Neutrophil (primary cell): ENCODE measurements at regions not wholly inside any gene's neighbourhood (a gene's known extent, or its start where the extent isn't known, plus 50 kb on each side); places are given as distances from the start of the nearest gene placed in this dataset.

Experiments
- H3K27ac ChIP-seq: fragments of 200-600 bp; sonication (generic); 2 replicates; pipeline ENCODE4 v1.5.1; 2016; ENCODE audit warnings: mild to moderate bottlenecking, moderate library complexity
- H3K27me3 ChIP-seq: fragments of 200-600 bp; sonication (generic); 2 replicates; pipeline ENCODE4 v1.6.0; 2016; ENCODE audit warnings: mild to moderate bottlenecking
- H3K36me3 ChIP-seq: fragments of 200-600 bp; sonication (generic); 2 replicates; pipeline ENCODE4 v1.5.1; 2017
- H3K4me1 ChIP-seq, 2 experiments: fragments of 200-600 bp in 1 of 2; sonication (generic) in 1 of 2; 1 replicate in 1 of 2; 2 replicates in 1 of 2; pipeline versions ENCODE4 v1.5.1 to v1.6.1; 2013 to 2016; ENCODE audit warnings: low read depth in 1 of 2, low read length in 1 of 2, mild to moderate bottlenecking in 1 of 2, moderate library complexity in 1 of 2; ENCODE audit not compliant: control insufficient read depth in 1 of 2, insufficient read depth in 1 of 2
- H3K4me3 ChIP-seq, 2 experiments: fragments of 200-600 bp in 1 of 2; sonication (generic) in 1 of 2; 1 replicate in 1 of 2; 2 replicates in 1 of 2; pipeline ENCODE4 v1.5.1; 2013 to 2016; ENCODE audit warnings: low read depth in 1 of 2, low read length in 1 of 2, mild to moderate bottlenecking in 1 of 2, moderate library complexity in 1 of 2
- H3K9me3 ChIP-seq: fragments of 200-600 bp; sonication (generic); 2 replicates; pipeline ENCODE4 v1.5.1; 2016
- TF ChIP-seq, protein P1 (sequence below): fragments of 200-600 bp; sonication (generic); IDR thresholded peaks from 2 replicates; pipeline ENCODE4 v1.5.1; 2016; ENCODE audit warnings: antibody characterized with exemption

GRCh38 chr2:207395535-207396251, 134.1 kb upstream of the CREB1 start:
- H3K27ac ChIP-seq, result no peak overlapping the region
- TF ChIP-seq, protein P1, sequence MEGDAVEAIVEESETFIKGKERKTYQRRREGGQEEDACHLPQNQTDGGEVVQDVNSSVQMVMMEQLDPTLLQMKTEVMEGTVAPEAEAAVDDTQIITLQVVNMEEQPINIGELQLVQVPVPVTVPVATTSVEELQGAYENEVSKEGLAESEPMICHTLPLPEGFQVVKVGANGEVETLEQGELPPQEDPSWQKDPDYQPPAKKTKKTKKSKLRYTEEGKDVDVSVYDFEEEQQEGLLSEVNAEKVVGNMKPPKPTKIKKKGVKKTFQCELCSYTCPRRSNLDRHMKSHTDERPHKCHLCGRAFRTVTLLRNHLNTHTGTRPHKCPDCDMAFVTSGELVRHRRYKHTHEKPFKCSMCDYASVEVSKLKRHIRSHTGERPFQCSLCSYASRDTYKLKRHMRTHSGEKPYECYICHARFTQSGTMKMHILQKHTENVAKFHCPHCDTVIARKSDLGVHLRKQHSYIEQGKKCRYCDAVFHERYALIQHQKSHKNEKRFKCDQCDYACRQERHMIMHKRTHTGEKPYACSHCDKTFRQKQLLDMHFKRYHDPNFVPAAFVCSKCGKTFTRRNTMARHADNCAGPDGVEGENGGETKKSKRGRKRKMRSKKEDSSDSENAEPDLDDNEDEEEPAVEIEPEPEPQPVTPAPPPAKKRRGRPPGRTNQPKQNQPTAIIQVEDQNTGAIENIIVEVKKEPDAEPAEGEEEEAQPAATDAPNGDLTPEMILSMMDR, result no peak
- H3K27me3 ChIP-seq, result no peaks in the 10 kb centered on the region
- no peaks in the 10 kb centered on the region for H3K4me1 ChIP-seq
- no peak overlapping the region for H3K4me3 ChIP-seq
- no peaks in the 10 kb centered on the region for H3K9me3 ChIP-seq
- no peaks in the 10 kb centered on the region for H3K36me3 ChIP-seq

GRCh38 chr2:207397917-207398655, 131.7 kb upstream of the CREB1 start:
- Histone ChIP-seq H3K36me3 (no peaks in the 10 kb centered on the region), H3K27ac (no peak overlapping the region), H3K4me3 (no peak overlapping the region), H3K9me3 (no peaks in the 10 kb centered on the region), H3K4me1 (no peaks in the 10 kb centered on the region), H3K27me3 (no peaks in the 10 kb centered on the region)
- TF ChIP-seq, protein P1, result no peak

DNA sequence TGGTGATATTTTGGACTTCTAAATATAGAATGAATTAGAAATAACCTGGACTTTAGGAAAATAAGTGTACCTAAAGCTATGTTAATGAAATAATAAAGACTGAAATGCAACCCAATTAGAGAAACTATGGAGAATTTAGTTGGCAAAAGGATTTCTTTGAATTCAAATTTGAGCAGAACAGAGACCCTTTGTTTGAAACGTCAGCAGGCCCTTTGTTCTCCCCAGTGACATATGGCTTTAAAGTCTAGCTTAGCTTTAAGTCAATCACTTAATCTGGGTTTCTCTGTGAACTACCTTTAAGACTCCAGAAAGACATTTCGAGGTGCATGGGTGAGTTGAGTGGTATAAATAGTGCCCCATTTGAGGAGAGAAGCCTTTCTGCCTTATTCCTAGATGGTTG, 130.5 kb upstream of the CREB1 start:
- H3K4me1 ChIP-seq, result no peaks in the 10 kb centered on the region
- H3K27ac ChIP-seq, result no peak overlapping the region
- no peaks in the 10 kb centered on the region for H3K9me3 ChIP-seq
- TF ChIP-seq, protein P1, result no peak
- H3K36me3 ChIP-seq, result no peaks in the 10 kb centered on the region
- no peaks in the 10 kb centered on the region for H3K27me3 ChIP-seq
- H3K4me3 ChIP-seq, result no peak overlapping the region

DNA sequence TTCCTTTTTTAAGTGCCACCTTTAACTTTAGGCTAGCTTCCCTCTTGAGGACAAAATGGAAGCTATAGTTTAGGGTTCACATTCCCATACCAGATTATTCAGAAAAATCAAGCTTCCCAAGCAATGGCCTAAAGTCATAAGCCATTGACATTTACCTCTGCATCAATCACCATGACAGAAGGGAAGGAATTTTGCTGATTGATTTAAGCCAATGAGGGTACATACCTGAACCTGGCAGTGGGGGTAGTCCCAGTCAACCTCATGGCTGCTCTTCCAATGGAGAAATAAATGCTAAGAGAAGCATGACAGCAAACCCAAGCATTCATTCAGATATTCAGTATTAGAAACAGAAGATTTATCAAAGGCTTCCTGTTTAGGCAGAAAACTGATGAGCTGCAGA, 128.4 kb upstream of the CREB1 start:
- no peak overlapping the region for H3K27ac ChIP-seq
- H3K4me3 ChIP-seq, result no peak overlapping the region
- no peaks in the 10 kb centered on the region for H3K27me3 ChIP-seq
- H3K9me3 ChIP-seq, result no peaks in the 10 kb centered on the region
- H3K36me3 ChIP-seq, result no peaks in the 10 kb centered on the region
- H3K4me1 ChIP-seq, result no peaks in the 10 kb centered on the region
- TF ChIP-seq, protein P1, result no peak

DNA sequence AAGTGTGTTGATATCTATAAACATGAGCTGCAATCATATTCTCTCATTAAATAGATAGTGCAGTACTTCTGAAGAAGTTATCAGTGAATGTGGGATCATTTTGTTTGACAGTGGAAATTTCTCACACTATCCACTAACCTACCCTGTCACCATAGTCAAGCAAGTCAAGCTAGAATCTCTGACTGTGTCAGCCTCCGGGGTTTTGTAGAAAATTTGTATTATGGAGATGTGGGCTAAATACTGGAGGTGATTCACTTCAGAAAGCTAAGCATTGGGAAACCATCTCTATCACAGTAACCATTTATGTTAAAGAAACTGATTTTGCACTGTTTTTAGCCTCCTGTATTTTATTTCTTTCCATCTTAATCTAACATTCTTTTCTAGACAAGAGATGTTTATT, 126.6 kb upstream of the CREB1 start:
- Histone ChIP-seq H3K27me3 (no peaks in the 10 kb centered on the region), H3K9me3 (no peaks in the 10 kb centered on the region), H3K4me1 (no peaks in the 10 kb centered on the region), H3K27ac (no peak overlapping the region), H3K4me3 (no peak overlapping the region), H3K36me3 (no peaks in the 10 kb centered on the region)
- TF ChIP-seq, protein P1, result no peak
